Testis (tissue), 2 donors: ENCODE measurements at regions not wholly inside any gene's neighbourhood (a gene's known extent, or its start where the extent isn't known, plus 50 kb on each side); places are given as distances from the start of the nearest gene placed in this dataset.

ENCODE experiments used
- CTCF ChIP-seq, 3 experiments: fragments of 450-650 bp in 2 of 3; fragments of 200-600 bp in 1 of 3; sonication (generic) in 1 of 3; IDR thresholded peaks; one replicate each; pipeline ENCODE4 v1.5.1; 2016 to 2019; ENCODE audit warnings: antibody characterized with exemption in 3 of 3, mild to moderate bottlenecking in 2 of 3, moderate library complexity in 1 of 3
- POLR2A ChIP-seq: fragments of 450-650 bp; IDR thresholded peaks from one replicate; pipeline ENCODE4 v1.6.1; 2017; ENCODE audit warnings: antibody characterized with exemption, mild to moderate bottlenecking, moderate library complexity

- TF ChIP-seq CTCF (IDR thresholded peaks at IDR 0.05) (no peak), POLR2A (no peak)
These were observed 61.1 kb downstream of the BARX1 start for GRCh38 chr9:93893899-93894690.
